Mesendoderm (in vitro differentiated cells): ENCODE measurements at regions not wholly inside any gene's neighbourhood (a gene's known extent, or its start where the extent isn't known, plus 50 kb on each side); places are given as distances from the start of the nearest gene placed in this dataset.
A peak's percentile ranks its signal among the peaks of the same experiment; 100 is the strongest.

Experiments
- DNase-seq: peaks from one replicate; pipeline ENCODE4 v3.0.0; 2013
- H2AK5ac ChIP-seq: 2 replicates; pipeline ENCODE4 v1.6.1; 2013; ENCODE audit warnings: low read length, inconsistent platforms
- H2BK120ac ChIP-seq: 2 replicates; pipeline ENCODE4 v1.6.1; 2013; ENCODE audit warnings: low read depth, mild to moderate bottlenecking, low read length, moderate library complexity, mixed read lengths
- H2BK15ac ChIP-seq: replicated peaks from 2 replicates; pipeline ENCODE4 v1.6.1; 2013; ENCODE audit warnings: low read depth, mild to moderate bottlenecking, moderate library complexity
- H2BK5ac ChIP-seq: 2 replicates; pipeline ENCODE4 v1.6.1; 2013; ENCODE audit warnings: low read length, inconsistent platforms
- H3K18ac ChIP-seq: 2 replicates; pipeline ENCODE4 v1.6.1; 2013; ENCODE audit warnings: mild to moderate bottlenecking, low read length, mixed read lengths
- H3K23ac ChIP-seq: one replicate; pipeline ENCODE4 v1.6.1; 2013; ENCODE audit warnings: low read length
- H3K27ac ChIP-seq: 2 replicates; pipeline ENCODE4 v1.5.1; 2013; ENCODE audit warnings: low read depth, mild to moderate bottlenecking, inconsistent platforms, low read length, moderate library complexity
- H3K27me3 ChIP-seq: 2 replicates; pipeline ENCODE4 v1.6.1; 2013; ENCODE audit warnings: low read length, control low read depth, mild to moderate bottlenecking, inconsistent platforms; ENCODE audit not compliant: insufficient read depth, poor library complexity
- H3K36me3 ChIP-seq: 2 replicates; pipeline ENCODE4 v1.6.1; 2013; ENCODE audit warnings: low read length, inconsistent platforms; ENCODE audit not compliant: control insufficient read depth, insufficient read depth
- H3K4ac ChIP-seq: one replicate; pipeline ENCODE4 v1.6.1; 2013; ENCODE audit warnings: low read depth, mild to moderate bottlenecking, low read length, moderate library complexity
- H3K4me1 ChIP-seq: 2 replicates; pipeline ENCODE4 v1.6.1; 2013; ENCODE audit warnings: low read depth, low read length, inconsistent platforms; ENCODE audit not compliant: control insufficient read depth
- H3K4me2 ChIP-seq: 2 replicates; pipeline ENCODE4 v1.6.1; 2013; ENCODE audit warnings: low read length
- H3K4me3 ChIP-seq: 2 replicates; pipeline ENCODE4 v1.5.1; 2013; ENCODE audit warnings: mild to moderate bottlenecking, low read length
- H3K56ac ChIP-seq: one replicate; pipeline ENCODE4 v1.6.1; 2013; ENCODE audit warnings: low read length
- H3K79me1 ChIP-seq: 2 replicates; pipeline ENCODE4 v1.6.1; 2013; ENCODE audit warnings: low read length, inconsistent platforms
- H3K79me2 ChIP-seq: 2 replicates; pipeline ENCODE4 v1.6.1; 2013; ENCODE audit warnings: mild to moderate bottlenecking, low read length; ENCODE audit not compliant: control insufficient read depth, insufficient read depth
- H3K9ac ChIP-seq: 2 replicates; pipeline ENCODE4 v1.6.1; 2013; ENCODE audit warnings: low read length, inconsistent platforms
- H4K5ac ChIP-seq: one replicate; pipeline ENCODE4 v1.6.1; 2013; ENCODE audit warnings: low read length
- H4K8ac ChIP-seq: one replicate; pipeline ENCODE4 v1.6.1; 2013; ENCODE audit warnings: low read depth, mild to moderate bottlenecking, control low read depth, low read length, moderate library complexity
- WGBS: extraction: QIAGEN DNeasy Blood & Tissue Kit; methylation state at CpG from one replicate; pipeline ENCODE4 v1.1.7; 2013; ENCODE audit warnings: low lambda C conversion rate, missing lambda C conversion rate; ENCODE audit not compliant: insufficient coverage; ENCODE audit errors: extremely low coverage; 5-methylcytosine and 5-hydroxymethylcytosine counted together

DNA sequence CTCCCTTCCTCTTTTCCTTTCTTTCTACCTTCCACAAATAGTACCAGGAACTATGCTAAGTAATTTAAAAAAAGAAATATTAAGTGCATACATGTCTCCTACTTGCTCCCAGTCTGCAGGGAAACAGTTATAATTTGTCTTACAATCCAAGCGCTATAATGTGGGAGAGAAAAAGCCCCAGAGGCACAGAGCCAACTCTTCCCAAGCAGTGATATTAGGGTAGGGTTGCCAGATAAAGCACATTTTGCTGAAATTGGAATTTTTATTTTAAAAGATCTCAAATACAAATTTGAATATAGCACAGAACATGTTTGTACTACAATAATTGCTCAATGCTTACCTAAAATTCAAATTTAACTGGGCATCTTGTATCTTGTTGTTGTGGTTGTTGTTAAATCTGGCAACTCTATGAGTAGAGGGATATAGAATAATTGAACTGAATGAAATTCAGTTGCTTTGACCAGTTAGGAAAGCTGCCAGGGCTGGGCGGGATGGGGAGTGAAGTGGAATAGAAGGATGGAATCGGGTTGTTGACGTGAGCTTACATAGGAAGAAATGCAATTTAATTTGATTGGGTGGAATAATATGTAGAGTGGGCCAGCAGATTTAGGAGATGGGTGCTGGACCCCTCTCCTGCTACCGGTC, 52.6 kb upstream of the USP3 start:
- Histone ChIP-seq H3K9ac (no peak overlapping the region), H3K18ac (no peak overlapping the region), H3K4ac (peak overlapping the region; percentile 19), H3K79me1 (no peaks in the 10 kb centered on the region), H3K27me3 (no peaks in the 10 kb centered on the region), H2BK15ac (no peak overlapping the region), H3K4me3 (no peak overlapping the region), H2AK5ac (no peak overlapping the region), H3K4me2 (no peak overlapping the region), H3K79me2 (no peaks in the 10 kb centered on the region), H3K27ac (no peak overlapping the region), H3K36me3 (no peaks in the 10 kb centered on the region), H2BK5ac (no peak overlapping the region), H3K23ac (no peak overlapping the region), H3K56ac (no peak overlapping the region), H4K8ac (no peak overlapping the region), H2BK120ac (no peak overlapping the region), H4K5ac (no peak overlapping the region), H3K4me1 (peaks cover 10% of the 10 kb centered on the region)
- DNase-seq = no peak
- 100% methylated on average over 2 of the region's 5 CpGs for WGBS

DNA sequence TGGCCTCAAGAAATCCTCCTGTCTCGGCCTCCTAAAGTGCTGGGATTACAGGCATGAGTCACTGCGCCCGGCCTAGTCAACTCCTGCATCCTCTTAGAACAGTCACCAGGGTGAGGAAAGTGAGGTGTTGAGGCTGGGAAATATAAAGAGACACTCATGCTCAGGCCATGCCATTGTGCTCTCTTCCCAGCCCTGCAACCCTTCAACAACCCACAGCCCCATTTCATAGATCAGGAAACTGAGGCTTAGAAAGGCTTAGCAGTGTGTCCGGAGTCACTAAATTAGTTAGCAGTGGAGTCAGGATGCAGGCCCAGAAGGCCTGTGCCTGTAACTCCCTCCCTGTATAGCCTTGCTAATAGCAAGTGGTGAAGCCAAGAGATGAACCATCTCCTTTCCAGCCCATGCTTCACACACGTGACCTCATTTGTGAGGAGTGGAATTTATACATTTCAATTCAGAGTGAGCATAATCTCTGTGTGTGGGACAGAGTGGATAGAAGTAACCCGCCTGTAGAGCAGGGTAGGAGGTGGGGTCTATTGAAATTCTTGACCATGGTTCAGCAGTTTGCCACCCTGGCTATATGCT, 51.7 kb upstream of the USP3 start:
- H3K56ac ChIP-seq = no peak overlapping the region
- no peaks in the 10 kb centered on the region for H3K36me3 ChIP-seq
- no peak overlapping the region for H3K27ac ChIP-seq
- H3K4me1 ChIP-seq = peaks cover 7% of the 10 kb centered on the region
- no peak overlapping the region for H3K23ac ChIP-seq
- whole genome bisulfite sequencing = no CpG with 5 or more reads among the region's 6 CpGs
- no peak overlapping the region for H3K18ac ChIP-seq
- H2BK5ac ChIP-seq = no peak overlapping the region
- no peak overlapping the region for H2AK5ac ChIP-seq
- no peak overlapping the region for H4K5ac ChIP-seq
- H2BK120ac ChIP-seq = no peak overlapping the region
- H3K79me2 ChIP-seq = no peaks in the 10 kb centered on the region
- DNase-seq = no peak
- no peak overlapping the region for H3K4me3 ChIP-seq
- no peak overlapping the region for H3K4ac ChIP-seq
- H3K27me3 ChIP-seq = no peaks in the 10 kb centered on the region
- H2BK15ac ChIP-seq = no peak overlapping the region
- no peak overlapping the region for H4K8ac ChIP-seq
- H3K9ac ChIP-seq = no peak overlapping the region
- H3K79me1 ChIP-seq = no peaks in the 10 kb centered on the region
- H3K4me2 ChIP-seq = no peak overlapping the region

GRCh38 chr15:63453186-63453905, 51.0 kb upstream of the USP3 start:
- H2AK5ac ChIP-seq = no peak overlapping the region
- no CpG with 5 or more reads among the region's 4 CpGs for WGBS
- H3K27me3 ChIP-seq = no peaks in the 10 kb centered on the region
- H3K27ac ChIP-seq = no peak overlapping the region
- no peak overlapping the region for H4K5ac ChIP-seq
- no peak overlapping the region for H2BK120ac ChIP-seq
- no peak overlapping the region for H3K18ac ChIP-seq
- no peaks in the 10 kb centered on the region for H3K79me1 ChIP-seq
- H3K4me3 ChIP-seq = no peak overlapping the region
- no peak overlapping the region for H3K9ac ChIP-seq
- no peak overlapping the region for H3K4ac ChIP-seq
- H2BK5ac ChIP-seq = no peak overlapping the region
- no peak overlapping the region for H3K56ac ChIP-seq
- H3K36me3 ChIP-seq = no peaks in the 10 kb centered on the region
- H3K4me1 ChIP-seq = peaks cover 5% of the 10 kb centered on the region
- H3K79me2 ChIP-seq = no peaks in the 10 kb centered on the region
- no peak for DNase-seq
- H4K8ac ChIP-seq = no peak overlapping the region
- no peak overlapping the region for H3K4me2 ChIP-seq
- H2BK15ac ChIP-seq = no peak overlapping the region
- H3K23ac ChIP-seq = no peak overlapping the region

- peaks cover 5% of the 10 kb centered on the region for H3K4me1 ChIP-seq
- H3K18ac ChIP-seq = no peak overlapping the region
- H3K4ac ChIP-seq = no peak overlapping the region
- H4K5ac ChIP-seq = no peak overlapping the region
- no peak overlapping the region for H2BK15ac ChIP-seq
- no peak overlapping the region for H3K9ac ChIP-seq
- H3K56ac ChIP-seq = no peak overlapping the region
- H3K4me3 ChIP-seq = no peak overlapping the region
- no peak overlapping the region for H2AK5ac ChIP-seq
- H3K79me1 ChIP-seq = no peaks in the 10 kb centered on the region
- no peak overlapping the region for H2BK5ac ChIP-seq
- no peak overlapping the region for H2BK120ac ChIP-seq
- no peak overlapping the region for H3K23ac ChIP-seq
- WGBS = no CpG with 5 or more reads among the region's 4 CpGs
- H3K27ac ChIP-seq = no peak overlapping the region
- DNase-seq = no peak
- H3K27me3 ChIP-seq = no peaks in the 10 kb centered on the region
- no peak overlapping the region for H4K8ac ChIP-seq
- no peaks in the 10 kb centered on the region for H3K36me3 ChIP-seq
- no peak overlapping the region for H3K4me2 ChIP-seq
- H3K79me2 ChIP-seq = no peaks in the 10 kb centered on the region
These were observed 49.7 kb upstream of the USP3 start for GRCh38 chr15:63454503-63455211.
